Activated CD4-positive, alpha-beta T cell treated with anti-CD3 and anti-CD28 coated beads for 24 hours (primary cell): ENCODE measurements at regions not wholly inside any gene's neighbourhood (a gene's known extent, or its start where the extent isn't known, plus 50 kb on each side); places are given as distances from the start of the nearest gene placed in this dataset.
"Not testable (repeated sequence)": the region's sequence is repeated elsewhere in the genome, so short reads cannot be mapped to it uniquely, and the experiment has no call there.

Experiments
- DNase-seq, 2 donors: peaks; one replicate each; pipeline ENCODE4 v3.0.0-alpha.2; 2020; ENCODE audit warnings: low read depth in 2 of 2

DNA sequence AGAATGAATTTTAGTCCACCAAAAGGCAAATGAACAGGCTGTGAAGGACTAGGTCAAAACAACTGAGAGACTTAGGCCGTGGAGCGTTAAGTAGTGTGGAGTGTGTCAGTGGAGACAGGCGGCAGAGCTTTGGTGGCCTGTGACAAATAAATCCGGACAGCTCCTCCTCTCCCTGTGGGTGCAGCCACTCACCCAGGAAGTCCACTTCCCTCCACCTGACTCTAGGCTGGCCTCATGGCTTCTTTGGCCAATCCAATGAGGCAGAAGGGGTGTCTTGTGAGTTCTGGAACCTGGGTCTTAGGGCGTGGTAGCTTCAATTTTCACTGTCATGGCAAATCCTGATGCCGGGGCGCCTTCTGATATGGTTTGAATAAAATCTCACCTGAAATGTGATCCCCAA lies 180.9 kb upstream of the C14orf180 start:
- DNase-seq, result no peak

DNA sequence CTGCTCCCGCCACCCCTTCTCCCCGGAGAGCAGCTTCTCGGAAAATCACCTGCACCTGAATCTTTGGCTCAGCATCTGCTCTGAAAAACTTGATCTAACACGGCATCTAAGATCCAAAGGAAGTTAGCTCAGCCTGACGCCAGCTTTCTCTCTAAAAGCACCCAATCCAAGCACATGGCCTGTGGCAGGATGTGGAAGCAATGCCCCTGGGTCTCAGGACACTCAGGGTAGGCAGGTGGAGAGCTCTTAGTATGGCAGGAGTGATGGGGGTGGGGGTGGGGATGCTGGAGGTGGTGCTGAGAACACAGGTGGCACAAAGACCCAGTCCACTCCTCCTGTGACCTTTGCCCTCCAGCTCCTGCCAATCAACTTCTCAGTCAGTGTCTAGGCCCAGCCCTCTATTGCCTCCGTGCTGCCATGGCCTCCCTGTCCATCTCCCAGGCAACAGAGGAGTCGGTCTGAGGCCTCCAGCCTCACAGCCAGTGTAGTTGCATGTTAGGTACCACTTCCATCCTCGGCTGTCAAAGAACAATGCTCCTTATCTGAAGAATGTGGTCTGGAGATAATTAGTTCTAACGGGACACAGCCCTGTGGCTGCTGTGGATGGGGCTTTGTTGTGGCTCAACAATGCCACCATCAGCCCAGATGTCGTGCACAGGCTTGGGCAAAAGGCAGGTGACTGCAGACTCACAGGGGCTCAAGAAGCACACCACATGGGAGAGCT lies 180.0 kb upstream of the C14orf180 start:
- no peak for DNase-seq

DNA sequence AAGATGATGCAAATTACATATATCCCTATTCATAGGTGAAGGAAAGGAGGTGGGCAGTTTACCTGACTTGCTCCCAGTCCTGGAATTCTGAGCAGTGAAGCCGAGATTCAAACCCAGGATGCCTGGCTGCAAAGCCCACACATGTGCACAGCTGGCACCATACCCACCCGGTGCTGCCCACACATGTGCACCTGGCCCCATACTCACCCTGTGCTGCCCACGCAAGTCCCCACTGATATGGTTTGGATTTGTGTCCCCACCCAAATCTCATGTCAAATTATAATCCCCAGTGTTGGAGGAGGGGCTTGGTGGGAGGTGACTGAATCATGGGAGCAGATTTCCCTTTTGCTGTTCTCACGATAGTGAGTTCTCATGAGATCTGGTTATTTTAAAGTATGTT lies 179.2 kb upstream of the C14orf180 start:
- no peak for DNase-seq

DNA sequence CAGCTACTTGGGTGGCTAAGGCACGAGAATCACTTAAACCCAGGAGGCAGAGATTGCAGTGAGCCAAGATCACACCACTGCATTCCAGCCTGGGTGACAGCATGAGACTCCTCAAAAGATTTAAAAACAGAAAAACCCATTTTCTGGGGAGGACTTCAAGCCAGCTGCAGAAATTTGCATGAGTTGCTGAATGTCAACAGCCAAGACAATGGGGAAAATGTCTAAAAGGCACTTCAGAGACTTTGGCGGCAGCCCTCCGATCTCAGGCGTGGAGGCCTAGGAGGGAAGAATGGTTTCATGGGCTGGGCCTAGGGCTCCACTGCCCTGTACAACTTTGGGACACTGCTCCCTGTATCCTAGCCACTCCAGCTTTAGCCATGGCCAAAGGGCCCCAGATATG lies 177.8 kb upstream of the C14orf180 start:
- no peak for DNase-seq

DNA sequence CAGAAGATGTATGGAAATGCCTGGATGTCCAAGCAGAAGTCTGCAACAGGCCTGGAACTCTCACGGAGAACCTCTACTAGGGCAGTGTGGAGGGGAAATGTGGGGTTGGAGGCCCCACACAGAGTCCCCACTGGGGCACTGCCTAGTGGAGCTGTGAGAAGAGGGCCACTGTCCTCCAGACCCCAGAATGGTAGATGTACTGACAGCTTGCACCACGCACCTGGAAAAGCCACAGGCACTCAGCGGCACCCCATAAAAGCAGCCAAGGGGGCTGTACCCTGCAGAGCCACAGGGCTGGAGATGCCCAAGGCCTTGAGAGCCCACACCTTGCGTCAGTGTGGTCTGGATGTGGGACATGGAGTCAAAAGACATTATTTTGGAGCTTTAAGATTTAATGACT lies 177.3 kb upstream of the C14orf180 start:
- DNase-seq, result not testable (repeated sequence)

DNA sequence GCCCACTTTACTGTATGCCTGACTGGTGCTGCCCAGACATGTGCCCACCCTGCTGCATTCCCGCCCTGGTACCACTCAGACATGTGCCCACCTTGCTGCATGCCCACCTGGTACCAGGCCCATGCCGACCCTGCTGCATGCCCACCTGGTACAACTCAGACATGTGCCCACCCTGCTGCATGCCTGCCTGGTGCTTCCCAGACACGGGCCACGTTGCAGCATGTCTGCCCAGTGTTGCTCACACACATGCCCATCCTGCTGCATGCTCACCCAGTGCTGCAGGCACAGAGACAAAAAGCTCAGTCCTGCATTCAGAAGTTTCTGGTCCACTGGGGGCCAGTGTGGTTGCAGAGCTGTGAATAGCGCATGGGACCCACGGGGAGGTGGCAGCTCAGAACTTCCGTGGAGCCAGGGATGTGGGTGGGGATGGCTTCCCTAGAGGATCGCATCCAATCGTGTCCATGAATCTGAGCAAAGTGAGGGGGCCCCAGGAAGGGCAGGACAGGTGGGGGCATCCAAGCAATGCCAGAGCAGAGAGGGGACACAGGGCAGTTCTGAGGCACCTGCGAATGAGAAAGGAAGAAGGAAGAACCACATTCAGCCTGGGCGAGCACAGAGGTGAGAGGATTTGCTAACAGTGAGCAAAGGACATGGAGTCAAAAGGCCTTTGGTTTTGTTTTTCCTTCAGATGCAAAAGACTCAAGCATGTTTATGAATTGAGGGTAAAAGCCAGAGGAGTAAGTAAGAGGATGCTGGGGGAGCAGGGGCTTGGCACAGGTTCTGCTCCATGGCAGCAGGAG lies 175.9 kb upstream of the C14orf180 start:
- DNase-seq, result no peak

DNA sequence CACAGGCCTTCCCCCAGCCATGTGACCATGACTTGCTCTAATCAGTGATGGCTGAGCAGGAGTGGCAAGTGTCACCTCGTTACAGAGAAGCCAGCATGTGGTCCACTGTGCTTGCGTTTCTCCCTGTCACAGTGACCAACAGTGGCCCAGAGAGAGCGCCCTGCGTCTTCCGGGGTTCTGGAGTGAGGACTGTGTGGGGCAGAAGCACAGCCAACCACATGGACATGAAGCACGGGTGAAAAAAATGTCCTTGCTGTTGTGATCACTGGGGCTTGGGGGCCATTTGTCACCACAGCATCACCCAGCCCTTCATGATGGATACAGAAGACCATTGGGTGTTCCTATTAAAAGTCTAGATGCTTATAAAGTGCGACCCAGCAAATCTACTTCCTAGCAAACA lies 174.6 kb upstream of the C14orf180 start:
- DNase-seq, result no peak

DNA sequence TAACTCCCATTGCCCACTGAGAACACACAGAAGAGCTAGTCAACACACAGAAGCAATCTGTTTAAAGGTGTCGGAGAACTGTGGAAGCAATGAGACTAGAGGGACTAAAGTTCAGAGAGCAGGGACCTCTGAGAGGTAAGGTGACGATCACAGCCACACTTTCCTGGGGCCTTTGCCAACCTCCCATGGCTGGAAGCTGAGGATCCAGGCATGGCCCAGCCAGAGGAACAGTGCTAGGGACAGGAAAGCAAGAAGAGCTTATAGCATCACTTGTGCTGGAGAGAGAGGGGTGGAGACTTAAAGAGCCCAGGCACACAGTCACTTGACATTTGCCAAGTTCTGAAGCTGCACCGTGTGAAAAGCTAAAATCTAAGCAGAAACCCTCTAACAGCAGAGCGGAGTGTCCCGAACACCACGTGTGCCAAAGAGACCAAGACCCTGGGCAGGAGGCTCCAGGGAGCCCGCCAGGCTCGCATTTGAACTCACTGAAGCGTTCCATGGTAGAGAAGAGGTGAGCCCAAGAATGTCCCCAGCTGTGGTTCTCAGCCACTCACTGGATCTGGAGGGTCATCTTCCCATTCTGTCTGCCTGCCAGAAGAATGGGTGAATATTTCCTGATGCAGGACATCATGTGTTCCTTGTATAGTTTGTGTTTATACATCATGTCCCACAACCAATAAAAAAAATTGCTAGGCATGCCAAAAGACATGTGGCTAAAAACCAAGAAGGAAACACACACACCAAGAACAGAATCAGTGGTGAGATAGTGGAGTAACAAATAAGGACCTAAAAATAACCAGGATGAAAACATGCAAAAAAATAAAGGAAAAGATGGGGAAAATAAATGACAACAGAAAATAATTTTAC lies 174.0 kb upstream of the C14orf180 start:
- no peak for DNase-seq

DNA sequence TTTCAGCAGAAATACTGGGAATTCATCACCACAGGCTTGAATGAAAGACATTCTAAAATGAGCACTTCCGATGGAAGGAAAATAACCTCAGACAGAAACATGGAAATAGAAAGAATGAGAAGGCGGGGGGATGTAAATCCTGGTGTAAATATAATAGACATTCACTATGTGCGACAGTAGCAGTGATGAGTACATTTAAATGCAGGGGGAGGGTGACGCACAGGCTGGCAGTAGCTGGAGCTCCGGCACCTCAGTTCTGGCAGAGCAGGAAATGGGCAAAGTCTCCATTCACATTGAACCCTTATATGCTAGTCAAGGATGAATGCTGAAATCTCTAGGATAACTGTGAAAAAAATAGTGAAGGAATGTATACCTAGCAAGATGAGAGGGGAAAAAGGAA lies 172.7 kb upstream of the C14orf180 start:
- no peak for DNase-seq

DNA sequence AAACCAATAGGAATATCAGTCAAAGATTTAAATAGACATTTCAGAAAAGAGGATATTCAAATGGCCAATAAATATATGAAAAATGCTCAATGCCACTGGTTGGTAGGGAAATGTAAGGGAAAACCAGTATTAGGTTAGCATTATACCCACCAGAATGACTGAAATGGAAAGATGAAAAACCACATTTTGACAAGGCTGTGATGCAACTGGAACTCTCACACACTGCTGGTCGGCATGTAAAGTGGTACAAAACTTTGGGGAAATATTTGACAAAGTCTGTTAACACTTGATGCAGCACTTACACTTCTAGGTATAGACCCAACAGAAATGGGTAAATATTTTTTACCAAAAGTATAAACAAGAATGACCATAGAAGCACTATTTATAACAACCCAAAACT lies 163.2 kb upstream of the C14orf180 start:
- no peak for DNase-seq

DNA sequence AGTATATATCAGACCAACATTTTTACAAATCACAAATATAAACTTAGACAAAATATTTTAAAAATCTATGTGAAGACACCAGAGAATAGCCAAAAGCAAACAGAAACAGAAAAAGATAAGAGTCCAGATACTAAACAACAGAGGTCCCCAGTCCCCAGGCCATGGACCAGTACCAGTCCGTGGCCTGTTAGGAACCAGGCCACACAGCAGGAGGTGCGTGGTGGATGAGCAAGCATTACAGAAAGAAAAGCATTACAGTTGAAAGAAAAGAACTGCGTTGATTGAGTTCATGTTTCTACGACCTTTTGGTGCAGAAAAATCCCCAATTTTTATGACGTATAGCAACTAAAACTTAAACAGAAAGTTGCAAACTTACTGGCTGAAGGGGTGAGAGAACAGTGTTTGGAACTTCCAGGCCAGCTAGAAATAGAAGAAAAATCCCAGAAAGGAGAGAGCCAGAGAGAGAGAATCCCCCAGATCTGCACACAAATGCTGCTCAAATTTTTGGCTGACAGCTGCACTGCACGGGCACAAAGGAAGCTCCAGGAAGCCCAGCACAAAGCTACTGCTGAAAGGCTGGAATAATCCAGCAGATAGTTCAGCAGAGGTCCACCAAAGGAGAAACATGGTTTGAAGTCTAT lies 159.6 kb upstream of the C14orf180 start:
- no peak for DNase-seq

DNA sequence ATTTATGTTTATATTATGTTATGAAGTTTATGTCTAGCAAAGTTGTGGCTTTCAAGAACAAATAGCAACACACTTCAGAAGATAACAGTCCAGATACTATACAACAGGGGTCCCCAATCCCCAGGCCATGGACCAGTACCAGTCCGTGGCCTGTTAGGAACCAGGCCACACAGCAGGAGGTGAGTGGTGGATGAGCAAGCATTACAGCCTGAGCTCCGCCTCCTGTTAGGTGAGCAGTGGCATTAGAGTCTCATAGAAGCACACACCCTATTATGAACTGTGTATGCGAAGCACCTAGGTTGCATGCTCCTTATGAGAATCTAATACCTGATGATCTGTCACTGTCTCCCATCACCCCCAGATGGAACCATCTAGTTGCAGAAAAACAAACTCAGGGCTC lies 159.0 kb upstream of the C14orf180 start:
- not testable (repeated sequence) for DNase-seq

DNA sequence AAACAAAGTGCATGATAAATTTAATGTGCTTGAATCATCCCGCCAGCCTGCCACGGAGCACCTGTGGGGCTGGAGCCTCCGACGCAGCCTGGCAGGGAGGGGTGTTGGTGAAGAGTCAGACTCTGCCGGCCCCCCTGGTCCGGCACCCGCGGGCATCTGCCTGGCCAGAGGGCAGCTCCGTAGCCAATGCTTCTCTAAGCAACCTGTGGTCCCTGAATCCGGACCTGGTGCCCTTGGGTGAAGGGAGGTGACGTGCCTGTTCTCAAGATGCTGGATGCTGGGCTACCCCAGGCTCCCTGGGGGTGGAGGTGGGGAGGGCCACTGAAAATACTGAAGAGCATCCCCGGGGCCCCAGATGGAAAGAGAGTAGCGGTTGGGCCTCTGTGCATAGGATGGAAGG lies 158.6 kb upstream of the C14orf180 start:
- DNase-seq, result no peak

DNA sequence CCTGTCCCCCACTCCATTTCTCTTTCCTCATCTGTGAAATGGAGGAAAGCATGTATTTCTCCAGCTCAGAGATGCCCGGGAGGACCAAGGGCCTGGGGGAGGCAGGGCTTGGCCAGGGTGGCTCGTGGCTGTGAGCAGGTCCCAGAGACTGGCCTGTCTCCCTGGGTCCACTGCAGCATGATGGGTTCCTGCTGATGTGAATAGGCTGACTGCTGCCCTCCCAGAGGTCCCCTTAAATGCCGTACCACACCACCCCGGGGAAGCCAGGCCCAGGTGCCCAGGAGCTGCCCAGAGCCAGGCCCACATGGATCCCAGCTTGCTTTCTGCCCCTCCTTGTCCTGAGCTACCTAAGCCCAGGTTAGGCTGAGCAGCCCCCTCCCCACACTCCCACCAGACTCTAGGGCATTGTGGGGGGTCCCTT lies 158.2 kb upstream of the C14orf180 start:
- DNase-seq, result no peak

DNA sequence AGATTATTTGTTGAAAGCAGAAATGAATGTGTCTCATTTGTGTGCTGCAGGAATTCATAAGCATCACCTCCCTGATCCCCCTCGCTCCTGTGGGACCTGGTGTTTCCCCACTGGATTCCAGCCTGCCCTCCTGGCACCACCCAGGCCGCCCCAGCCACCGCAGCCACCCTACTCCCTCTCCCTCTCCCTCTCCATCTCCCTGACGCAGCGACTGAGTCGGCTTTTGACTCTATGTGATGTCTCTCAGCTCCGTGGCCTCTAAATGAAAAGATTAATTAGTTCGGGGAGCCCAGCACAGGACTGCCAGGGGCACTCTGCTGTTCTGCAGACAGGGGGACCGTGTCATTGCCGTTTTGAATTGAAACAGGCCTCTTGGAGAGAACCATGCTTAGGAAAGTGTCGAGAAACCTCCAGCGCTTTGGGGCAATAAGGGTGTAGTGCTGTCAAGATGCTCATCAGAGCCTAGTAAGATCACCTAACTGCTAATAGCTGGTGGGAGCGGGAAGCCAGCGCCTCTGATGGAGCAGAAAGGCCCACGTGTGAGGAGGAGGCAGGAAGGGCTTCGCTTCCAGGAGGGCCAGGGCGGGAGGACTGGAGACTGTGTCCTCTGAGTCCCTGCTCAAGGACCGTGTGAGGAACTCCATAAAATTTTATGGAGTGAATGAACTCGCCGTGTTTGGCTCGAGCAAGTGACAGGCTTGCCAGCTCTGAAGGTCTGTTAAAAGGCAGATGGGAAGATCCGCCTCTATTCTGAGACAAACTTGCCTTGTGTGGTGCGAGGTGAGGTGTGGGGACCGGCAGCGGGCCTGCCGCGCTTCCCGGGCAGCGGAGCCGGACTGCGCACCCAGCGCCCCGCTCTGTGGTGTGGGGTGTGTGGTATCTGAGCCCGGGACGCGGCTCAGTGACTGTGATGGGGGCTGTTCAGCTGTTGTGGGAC lies 157.4 kb upstream of the C14orf180 start:
- no peak for DNase-seq

DNA sequence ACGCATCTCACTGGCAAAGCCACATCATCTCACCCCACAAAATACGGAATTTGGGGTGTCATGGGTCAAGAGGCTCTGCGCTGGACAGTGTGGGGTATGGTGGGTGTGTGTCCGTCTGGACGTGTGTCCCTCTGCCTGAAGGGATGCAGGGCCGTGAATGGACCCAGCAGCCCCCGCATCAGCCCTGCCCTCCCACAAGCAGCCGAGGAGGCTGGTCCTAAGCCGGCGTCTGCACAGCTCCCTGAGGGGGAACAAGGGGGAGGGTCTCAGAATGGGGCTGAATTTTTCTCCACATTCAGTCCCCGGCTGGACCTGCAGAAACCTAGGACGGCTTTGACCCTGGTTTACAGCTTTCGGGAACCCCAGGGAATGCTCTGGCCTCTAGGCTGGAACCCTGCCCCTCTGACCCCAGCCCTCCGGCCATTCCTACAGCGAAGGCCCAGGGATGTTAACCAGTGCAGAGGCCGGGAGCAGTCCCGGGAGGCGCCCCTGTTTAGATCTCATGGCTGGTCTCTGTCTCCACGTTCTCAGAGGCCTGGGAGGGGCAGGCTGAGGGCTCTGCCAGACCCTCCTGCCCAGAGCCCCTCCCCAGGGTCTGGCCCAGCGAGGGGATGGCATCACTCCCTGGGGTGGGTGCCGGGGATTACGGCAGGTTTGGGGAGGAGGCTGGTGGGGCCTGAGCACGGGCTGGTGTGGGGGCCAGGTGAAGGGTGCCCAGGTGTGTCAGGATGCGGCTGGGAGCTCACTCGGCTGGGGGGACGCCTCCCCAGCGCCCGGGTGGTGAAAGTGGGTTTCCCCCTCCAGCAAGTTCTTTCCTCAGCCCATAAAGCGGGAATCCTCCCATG lies 156.5 kb upstream of the C14orf180 start:
- DNase-seq, result no peak

DNA sequence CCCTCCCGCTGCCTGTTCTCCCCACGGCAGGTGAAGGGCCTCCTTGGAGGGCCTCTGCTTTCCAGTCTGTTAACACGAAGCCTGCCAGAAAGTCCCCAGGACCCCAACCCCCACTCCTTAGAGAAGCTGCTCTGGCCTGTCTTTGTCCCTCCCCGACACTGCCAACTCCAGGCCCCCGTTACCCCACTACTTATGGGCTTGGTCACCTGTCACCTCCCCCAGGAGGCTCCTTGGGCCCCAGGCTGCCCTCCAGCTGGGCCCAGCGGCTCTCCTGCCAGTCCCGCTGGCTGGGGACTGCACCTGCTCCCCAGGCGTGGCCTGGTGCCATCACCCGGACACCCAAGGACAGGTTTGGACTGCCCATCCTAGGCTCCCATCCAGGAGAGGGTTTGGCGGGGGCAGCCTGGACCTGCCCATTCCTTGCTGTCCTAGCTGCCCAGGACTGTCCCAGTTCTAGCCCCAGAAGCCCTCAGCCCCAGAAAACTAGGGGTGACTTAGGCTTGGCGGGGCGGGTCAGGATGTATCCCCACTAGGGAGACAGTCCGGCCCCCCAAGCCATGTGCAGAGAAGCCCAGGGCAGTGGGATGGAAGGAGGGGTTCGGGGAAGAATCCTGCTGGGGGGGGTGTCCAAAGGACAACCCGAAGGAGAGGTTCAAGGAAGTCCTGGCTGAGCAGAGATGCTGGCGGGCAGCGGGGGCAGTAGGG lies 155.7 kb upstream of the C14orf180 start:
- no peak for DNase-seq

DNA sequence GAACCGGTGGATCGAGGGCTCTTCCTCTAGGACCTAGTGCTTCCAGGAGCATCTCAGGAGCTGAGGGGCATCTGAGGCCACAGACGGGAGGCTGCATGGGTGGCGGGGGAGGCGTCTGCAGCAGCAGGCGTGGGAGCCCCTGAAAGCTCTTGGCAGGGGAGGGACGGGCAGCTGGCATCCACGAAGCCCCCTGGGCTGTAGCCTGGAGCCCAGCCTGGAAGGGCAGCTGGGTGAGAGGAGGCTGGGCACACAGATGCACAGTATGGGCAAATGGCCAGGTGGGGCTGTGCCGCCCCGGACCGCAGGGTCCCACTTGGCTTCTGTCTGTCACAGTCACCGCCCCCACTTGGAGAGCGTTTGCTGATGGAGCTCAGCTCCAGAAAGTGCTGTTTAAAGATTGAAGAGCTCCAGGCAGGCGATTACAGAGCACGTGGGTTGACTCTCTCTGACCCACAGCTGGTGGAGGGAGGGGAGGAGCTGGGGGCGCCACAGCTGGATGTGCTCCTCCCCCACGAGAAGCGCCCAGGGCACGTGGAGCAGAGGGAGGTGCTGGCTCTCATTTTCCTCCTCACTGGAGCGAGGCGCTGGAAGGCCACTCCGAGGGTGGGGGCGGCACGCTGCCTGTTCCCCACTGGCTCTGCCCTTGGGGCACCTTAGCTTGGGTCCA lies 155.0 kb upstream of the C14orf180 start:
- DNase-seq, result no peak
